ENCODE measurements at regions not wholly inside any gene's neighbourhood (a gene's known extent, or its start where the extent isn't known, plus 50 kb on each side); places are given as distances from the start of the nearest gene placed in this dataset.

GRCh38 chr22:27575348-27575747, 226.2 kb downstream of the MN1 start:
- Histone ChIP-seq H3K27me3 (ENCODE audit: insufficient read depth, low read depth, severe bottlenecking) (no peaks in the 10 kb centered on the region), H3K36me3 (no peaks in the 10 kb centered on the region), H3K27ac (no peak overlapping the region), H3K9me3 (ENCODE audit: severe bottlenecking) (no peaks in the 10 kb centered on the region), H3K4me3 (ENCODE audit: low read depth, low read length) (no peak overlapping the region)
- no peak for TF ChIP-seq CTCF (IDR thresholded peaks at IDR 0.05; ENCODE audit: low read depth, low read length)
- DNase-seq, result no peak

- no peaks in the 10 kb centered on the region for H3K27me3 ChIP-seq (ENCODE audit: insufficient read depth, low read depth, severe bottlenecking)
- no peak overlapping the region for H3K4me3 ChIP-seq (ENCODE audit: low read depth, low read length)
Measured at GRCh38 chr22:27576413-27576812, 225.1 kb downstream of the MN1 start.

GRCh38 chr22:27576815-27577573, 224.6 kb downstream of the MN1 start:
- DNase-seq, result no peak
- TF ChIP-seq CTCF (IDR thresholded peaks at IDR 0.05; ENCODE audit: low read depth, low read length), result no peak
- H3K27me3 ChIP-seq (ENCODE audit: insufficient read depth, low read depth, severe bottlenecking), result no peaks in the 10 kb centered on the region
- no peaks in the 10 kb centered on the region for H3K9me3 ChIP-seq (ENCODE audit: severe bottlenecking)
- no peak overlapping the region for H3K4me3 ChIP-seq (ENCODE audit: low read depth, low read length)
- no peak overlapping the region for H3K27ac ChIP-seq
- no peaks in the 10 kb centered on the region for H3K36me3 ChIP-seq

More at GRCh38 chr22:27576413-27576812, 225.1 kb downstream of the MN1 start:
- DNase-seq, result no peak
- Histone ChIP-seq H3K36me3 (no peaks in the 10 kb centered on the region), H3K27ac (no peak overlapping the region), H3K9me3 (ENCODE audit: severe bottlenecking) (no peaks in the 10 kb centered on the region)
- no peak for TF ChIP-seq CTCF (IDR thresholded peaks at IDR 0.05; ENCODE audit: low read depth, low read length)

GRCh38 chr22:27577574-27577969, 224.0 kb downstream of the MN1 start:
- Histone ChIP-seq H3K27me3 (ENCODE audit: insufficient read depth, low read depth, severe bottlenecking) (no peaks in the 10 kb centered on the region), H3K27ac (no peak overlapping the region), H3K4me3 (ENCODE audit: low read depth, low read length) (no peak overlapping the region), H3K36me3 (no peaks in the 10 kb centered on the region), H3K9me3 (ENCODE audit: severe bottlenecking) (no peaks in the 10 kb centered on the region)
- no peak for DNase-seq
- TF ChIP-seq CTCF (IDR thresholded peaks at IDR 0.05; ENCODE audit: low read depth, low read length), result no peak

GRCh38 chr22:27578937-27579617, 222.5 kb downstream of the MN1 start:
- no peaks in the 10 kb centered on the region for H3K9me3 ChIP-seq (ENCODE audit: severe bottlenecking)
- no peak for DNase-seq
- no peak overlapping the region for H3K27ac ChIP-seq
- no peaks in the 10 kb centered on the region for H3K27me3 ChIP-seq (ENCODE audit: insufficient read depth, low read depth, severe bottlenecking)
- H3K36me3 ChIP-seq, result no peaks in the 10 kb centered on the region
- no peak overlapping the region for H3K4me3 ChIP-seq (ENCODE audit: low read depth, low read length)
- TF ChIP-seq CTCF (IDR thresholded peaks at IDR 0.05; ENCODE audit: low read depth, low read length), result no peak
